ENCODE measurements at regions not wholly inside any gene's neighbourhood (a gene's known extent, or its start where the extent isn't known, plus 50 kb on each side); places are given as distances from the start of the nearest gene placed in this dataset.
"Not testable (repeated sequence)": the region's sequence is repeated elsewhere in the genome, so short reads cannot be mapped to it uniquely, and the experiment has no call there.

DNA sequence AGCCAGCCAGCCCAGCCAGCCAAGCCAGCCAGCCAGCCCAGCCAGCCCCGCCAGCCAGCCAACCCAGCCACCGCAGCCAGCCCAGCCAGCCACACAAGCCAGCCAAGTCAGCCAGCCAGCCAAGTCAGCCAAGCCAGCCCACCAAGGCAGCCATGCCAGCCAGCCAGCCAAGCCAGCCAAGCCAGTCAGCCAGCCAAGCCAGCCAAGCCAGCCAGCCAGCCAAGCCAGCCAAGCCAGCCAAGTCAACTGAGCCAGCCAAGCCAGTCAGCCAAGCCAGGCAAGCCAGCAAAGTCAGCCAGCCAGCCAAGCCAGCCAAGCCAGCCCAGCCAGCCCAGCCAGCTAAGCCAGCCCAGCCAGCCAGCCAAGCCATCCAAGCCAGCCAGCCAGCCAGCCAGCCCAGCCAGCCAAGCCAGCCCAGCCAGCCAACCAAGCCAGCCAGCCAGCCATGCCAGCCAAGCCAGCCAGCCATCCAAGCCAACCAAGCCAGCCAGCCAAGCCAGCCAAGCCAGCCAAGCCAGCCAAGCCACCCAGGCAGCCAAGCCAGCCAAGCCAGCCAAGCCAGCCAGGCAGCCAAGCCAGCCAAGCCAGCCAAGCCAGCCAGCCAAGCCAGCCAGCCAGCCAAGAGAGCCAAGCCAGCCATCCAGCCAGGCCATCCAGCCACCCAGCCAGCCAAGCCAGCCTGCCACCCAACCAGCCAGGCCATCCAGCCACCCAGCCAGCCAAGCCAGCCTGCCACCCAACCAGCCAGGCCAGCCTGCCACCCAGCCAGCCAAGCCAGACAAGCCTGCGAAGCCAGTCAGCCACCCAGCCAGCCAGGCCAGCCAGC, 329.9 kb upstream of the PLGLB2 start:
- not testable (repeated sequence) for TF ChIP-seq EZH2 (IDR thresholded peaks at IDR 0.05; ENCODE audit: insufficient read depth, poor library complexity, severe bottlenecking); EZH2phosphoT487 (IDR thresholded peaks at IDR 0.05; ENCODE audit: insufficient read depth, low read depth)
